GM12874 (cell line): ENCODE measurements at regions not wholly inside any gene's neighbourhood (a gene's known extent, or its start where the extent isn't known, plus 50 kb on each side); places are given as distances from the start of the nearest gene placed in this dataset.

Experiments
- TF ChIP-seq, protein P1 (sequence below): IDR thresholded peaks from 2 replicates; pipeline ENCODE4 v1.5.1; 2011; ENCODE audit warnings: low read depth, mild to moderate bottlenecking, control low read depth, low read length, moderate library complexity; ENCODE audit not compliant: insufficient read depth

DNA sequence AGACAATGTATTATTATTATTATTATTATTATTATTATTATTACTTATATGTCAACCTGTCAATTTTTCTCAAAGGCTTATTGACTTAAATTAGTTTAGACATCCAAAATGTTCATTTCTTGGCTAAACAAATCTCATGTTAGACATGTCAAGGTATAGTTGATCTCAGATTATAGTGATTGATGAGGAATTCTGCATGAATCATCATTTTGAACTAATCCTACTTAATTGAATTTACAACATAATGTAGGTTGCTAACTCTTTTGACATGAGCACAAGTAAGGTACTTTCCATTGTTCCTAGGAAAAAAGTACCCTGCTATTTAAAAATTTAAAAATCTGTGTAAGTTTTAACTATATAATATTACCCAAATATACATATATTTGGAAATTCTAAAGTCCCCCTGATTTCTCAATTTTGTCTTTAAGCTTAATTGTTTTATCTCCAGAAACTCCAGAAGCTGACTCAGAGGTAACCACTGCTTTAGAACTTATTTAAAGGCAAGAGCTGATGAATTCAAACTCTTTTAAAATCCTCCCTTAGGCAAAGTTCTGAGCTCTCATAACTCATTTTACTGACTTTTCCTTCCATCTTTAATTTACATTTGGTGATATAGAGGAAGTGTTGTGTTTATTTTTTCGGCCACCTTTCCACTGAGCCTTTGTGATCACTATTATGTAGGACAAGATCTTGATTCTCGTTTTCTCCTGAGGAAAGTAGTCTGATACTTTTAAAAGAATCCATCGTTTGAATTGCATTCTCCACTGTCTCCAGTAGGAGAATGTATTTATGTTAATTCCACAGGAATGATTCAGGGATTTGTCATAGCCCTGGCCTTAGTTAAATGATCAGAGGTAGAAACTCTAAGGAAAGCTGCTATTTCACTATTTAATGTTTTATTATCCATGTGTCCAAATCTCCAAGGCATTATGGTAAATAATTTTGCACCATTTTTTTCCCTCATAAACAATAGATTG is 1304.5 kb downstream of the AACS start:
- TF ChIP-seq, protein P1, sequence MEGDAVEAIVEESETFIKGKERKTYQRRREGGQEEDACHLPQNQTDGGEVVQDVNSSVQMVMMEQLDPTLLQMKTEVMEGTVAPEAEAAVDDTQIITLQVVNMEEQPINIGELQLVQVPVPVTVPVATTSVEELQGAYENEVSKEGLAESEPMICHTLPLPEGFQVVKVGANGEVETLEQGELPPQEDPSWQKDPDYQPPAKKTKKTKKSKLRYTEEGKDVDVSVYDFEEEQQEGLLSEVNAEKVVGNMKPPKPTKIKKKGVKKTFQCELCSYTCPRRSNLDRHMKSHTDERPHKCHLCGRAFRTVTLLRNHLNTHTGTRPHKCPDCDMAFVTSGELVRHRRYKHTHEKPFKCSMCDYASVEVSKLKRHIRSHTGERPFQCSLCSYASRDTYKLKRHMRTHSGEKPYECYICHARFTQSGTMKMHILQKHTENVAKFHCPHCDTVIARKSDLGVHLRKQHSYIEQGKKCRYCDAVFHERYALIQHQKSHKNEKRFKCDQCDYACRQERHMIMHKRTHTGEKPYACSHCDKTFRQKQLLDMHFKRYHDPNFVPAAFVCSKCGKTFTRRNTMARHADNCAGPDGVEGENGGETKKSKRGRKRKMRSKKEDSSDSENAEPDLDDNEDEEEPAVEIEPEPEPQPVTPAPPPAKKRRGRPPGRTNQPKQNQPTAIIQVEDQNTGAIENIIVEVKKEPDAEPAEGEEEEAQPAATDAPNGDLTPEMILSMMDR, result no peak

DNA sequence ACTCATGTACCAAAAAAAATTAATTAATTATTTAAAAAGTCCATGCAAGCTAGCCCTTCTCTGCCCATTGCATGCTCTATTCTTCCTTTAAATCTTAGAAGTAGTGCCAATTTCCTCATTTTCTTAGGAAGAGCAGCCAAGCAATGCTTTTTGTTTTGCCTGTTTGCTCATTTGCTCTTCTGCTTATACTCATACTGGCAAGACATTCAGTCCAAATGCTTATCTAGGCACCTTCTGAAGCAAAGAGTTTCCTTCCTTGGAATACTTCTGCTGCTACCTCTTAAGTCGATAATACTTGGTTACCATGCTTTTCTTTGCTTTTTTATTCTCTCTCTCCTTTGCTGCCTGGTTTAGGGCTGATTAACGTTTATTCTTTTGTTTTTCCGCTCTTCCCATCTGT is 1318.3 kb downstream of the AACS start:
- TF ChIP-seq, protein P1, result no peak

DNA sequence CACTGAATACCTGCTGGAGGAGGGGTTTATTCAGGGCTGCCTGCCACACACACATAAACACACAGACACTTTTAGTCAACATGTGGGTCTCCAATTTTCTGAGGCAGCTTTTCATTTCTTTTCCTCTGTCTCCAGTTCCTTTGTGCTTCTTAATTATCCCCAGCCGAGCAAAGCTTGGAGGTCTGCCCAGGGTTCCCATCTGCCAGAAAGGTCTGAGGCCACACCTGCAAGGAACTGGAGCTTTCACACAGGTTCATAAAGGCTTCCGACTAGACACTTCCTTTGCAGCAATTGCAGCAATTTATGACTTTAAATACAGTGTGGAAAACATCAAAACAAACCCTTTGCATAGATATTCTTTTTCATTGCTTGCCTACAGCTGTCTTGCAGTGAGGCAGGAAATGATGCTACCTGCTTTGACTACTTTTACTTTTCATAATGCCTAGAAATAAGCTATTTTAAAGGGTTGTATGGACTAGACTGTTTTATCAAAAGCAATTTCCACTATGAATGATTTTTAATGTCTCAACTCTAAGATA is 1318.9 kb downstream of the AACS start:
- TF ChIP-seq, protein P1, result no peak

DNA sequence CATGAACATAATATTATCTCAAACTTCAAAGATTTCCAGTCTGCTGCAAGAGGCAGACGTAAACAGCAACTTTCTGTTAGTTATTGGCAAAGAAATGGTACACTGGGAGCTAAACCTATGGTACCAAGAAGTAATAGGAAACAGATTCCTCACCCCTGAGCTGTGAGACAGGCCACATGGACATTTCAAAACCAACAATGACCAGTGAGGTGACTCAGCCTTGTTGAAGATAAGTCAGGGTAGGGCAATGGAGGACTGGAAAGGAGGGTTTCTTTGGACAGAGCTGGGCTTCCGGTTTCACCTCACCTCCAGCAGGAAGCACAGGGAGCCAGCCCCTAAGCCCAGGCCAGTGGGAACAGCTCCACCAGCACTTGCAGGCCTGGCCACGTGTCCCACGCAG is 1320.5 kb downstream of the AACS start:
- TF ChIP-seq, protein P1, result no peak

DNA sequence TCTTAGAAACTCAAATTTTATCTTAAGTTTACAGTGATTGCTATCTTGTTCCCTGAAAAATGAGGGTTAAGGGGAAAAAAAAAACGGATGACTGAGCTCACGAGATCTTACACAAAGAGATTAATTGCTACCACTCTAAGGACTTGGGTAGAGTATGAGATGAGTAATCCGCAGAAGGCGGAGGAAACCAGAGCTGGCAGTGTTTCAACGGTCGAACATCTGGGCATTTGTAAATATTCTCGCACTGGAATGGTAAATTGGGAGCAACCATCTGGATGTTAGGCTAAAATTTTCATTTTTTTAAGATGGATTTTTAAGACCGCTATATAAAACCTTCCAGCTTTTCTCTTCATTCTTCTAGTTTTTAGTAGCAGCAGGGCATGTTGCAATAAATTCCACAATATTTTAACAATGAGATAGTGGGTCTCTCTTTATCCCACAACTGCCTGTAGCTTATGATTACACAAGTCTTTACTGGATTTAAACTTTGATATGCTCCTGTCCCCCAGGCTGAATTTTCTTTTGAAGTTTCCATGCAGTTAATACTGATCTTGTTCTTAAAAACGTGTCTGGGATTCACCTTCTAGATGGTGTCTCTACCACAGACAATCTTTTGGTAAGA is 1324.1 kb downstream of the AACS start:
- TF ChIP-seq, protein P1, result no peak

DNA sequence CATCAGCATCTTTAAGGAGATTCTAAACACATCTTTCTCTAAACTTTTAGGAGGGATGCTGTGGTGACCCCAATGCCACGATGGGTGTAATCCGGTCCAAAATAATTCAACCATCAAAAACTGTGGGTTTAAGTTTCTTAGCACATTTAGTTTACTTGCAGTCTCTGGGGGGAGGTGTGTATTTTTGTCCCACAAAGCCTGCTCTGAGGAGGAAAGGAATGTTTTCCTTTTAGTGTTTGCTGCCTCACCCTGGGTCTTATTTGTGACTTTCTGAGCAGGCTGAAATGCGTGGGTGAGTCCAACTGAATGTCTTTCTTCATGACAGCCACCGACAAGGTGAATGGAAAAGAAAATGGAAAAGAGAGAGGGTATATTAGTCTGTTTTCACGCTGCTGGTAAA is 1324.7 kb downstream of the AACS start:
- TF ChIP-seq, protein P1, result no peak

DNA sequence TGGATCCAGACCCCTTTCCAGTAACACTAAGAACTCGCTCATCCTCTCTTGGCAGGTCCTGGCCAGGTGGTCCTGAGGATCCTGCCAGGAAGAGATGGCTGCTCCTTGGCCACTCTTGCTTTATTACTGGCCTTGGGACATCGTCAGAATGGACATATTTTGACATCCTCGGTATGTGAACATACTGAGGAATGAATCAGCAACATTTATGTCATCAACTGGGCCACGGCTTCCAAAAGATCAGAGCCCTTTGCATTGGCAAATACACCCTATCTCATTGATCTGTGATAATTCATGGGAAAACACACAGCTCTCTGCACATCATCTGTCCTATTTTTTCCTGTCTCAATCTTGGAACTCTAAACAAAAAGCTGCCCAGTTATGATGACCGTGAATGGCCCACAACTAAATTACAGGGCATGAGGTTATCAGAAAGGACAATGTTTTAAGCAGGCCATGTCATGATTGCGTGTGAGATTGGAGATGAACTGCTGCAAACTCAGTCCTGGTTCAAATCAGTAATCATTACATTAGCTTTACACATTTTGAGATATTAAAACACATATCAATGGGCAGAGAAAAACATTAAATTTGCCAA is 1325.8 kb downstream of the AACS start:
- TF ChIP-seq, protein P1, result no peak
